ENCODE measurements at regions not wholly inside any gene's neighbourhood (a gene's known extent, or its start where the extent isn't known, plus 50 kb on each side); places are given as distances from the start of the nearest gene placed in this dataset.
A peak's percentile ranks its signal among the peaks of the same experiment; 100 is the strongest.
"Not testable (repeated sequence)": the region's sequence is repeated elsewhere in the genome, so short reads cannot be mapped to it uniquely, and the experiment has no call there.

- TF ChIP-seq CTCF (IDR thresholded peaks at IDR 0.05; ENCODE audit: poor library complexity, severe bottlenecking) = no peak
- no peak for ATAC-seq (ENCODE audit: low read depth)
- Histone ChIP-seq H3K4me3 (ENCODE audit: severe bottlenecking) (no peak overlapping the region), H3K27me3 (ENCODE audit: insufficient read depth, poor library complexity, severe bottlenecking) (no peaks in the 10 kb centered on the region), H3K4me1 (ENCODE audit: insufficient read depth, poor library complexity, severe bottlenecking) (peaks cover 14% of the 10 kb centered on the region), H3K9me3 (ENCODE audit: severe bottlenecking) (no peaks in the 10 kb centered on the region), H3K27ac (ENCODE audit: poor library complexity, severe bottlenecking) (peak overlapping the region; percentile 10), H3K36me3 (ENCODE audit: low read depth) (no peaks in the 10 kb centered on the region)
- no peak for DNase-seq (ENCODE audit: low spot score)
Measured at GRCh38 chr15:35256141-35256540, 171.0 kb upstream of the NANOGP8 start.

- ATAC-seq (ENCODE audit: low read depth); DNase-seq (ENCODE audit: low spot score); H3K27ac ChIP-seq (ENCODE audit: poor library complexity, severe bottlenecking); H3K36me3 ChIP-seq (ENCODE audit: low read depth); H3K9me3 ChIP-seq (ENCODE audit: severe bottlenecking); H3K27me3 ChIP-seq (ENCODE audit: insufficient read depth, poor library complexity, severe bottlenecking); H3K4me3 ChIP-seq (ENCODE audit: severe bottlenecking): not testable (repeated sequence)
- H3K4me1 ChIP-seq (ENCODE audit: insufficient read depth, poor library complexity, severe bottlenecking) = peaks cover 14% of the 10 kb centered on the region
Measured at GRCh38 chr15:35254908-35255307, 169.8 kb upstream of the NANOGP8 start.

GRCh38 chr15:35254062-35254461, 169.0 kb upstream of the NANOGP8 start:
- TF ChIP-seq CTCF (IDR thresholded peaks at IDR 0.05; ENCODE audit: poor library complexity, severe bottlenecking) = no peak
- Histone ChIP-seq H3K27me3 (ENCODE audit: insufficient read depth, poor library complexity, severe bottlenecking) (no peaks in the 10 kb centered on the region), H3K4me1 (ENCODE audit: insufficient read depth, poor library complexity, severe bottlenecking) (peaks cover 14% of the 10 kb centered on the region), H3K9me3 (ENCODE audit: severe bottlenecking) (no peaks in the 10 kb centered on the region), H3K36me3 (ENCODE audit: low read depth) (no peaks in the 10 kb centered on the region), H3K27ac (ENCODE audit: poor library complexity, severe bottlenecking) (no peak overlapping the region), H3K4me3 (ENCODE audit: severe bottlenecking) (no peak overlapping the region)
- no peak for DNase-seq (ENCODE audit: low spot score)
- ATAC-seq (ENCODE audit: low read depth) = no peak

GRCh38 chr15:35252351-35252865, 167.3 kb upstream of the NANOGP8 start:
- DNase-seq (ENCODE audit: low spot score) (no peak), ATAC-seq (ENCODE audit: low read depth) (no peak)
- no peaks in the 10 kb centered on the region for H3K36me3 ChIP-seq (ENCODE audit: low read depth)
- no peak for TF ChIP-seq CTCF (IDR thresholded peaks at IDR 0.05; ENCODE audit: poor library complexity, severe bottlenecking)
- H3K27ac ChIP-seq (ENCODE audit: poor library complexity, severe bottlenecking) = no peak overlapping the region
- no peak overlapping the region for H3K4me3 ChIP-seq (ENCODE audit: severe bottlenecking)
- H3K27me3 ChIP-seq (ENCODE audit: insufficient read depth, poor library complexity, severe bottlenecking) = no peaks in the 10 kb centered on the region
- no peaks in the 10 kb centered on the region for H3K9me3 ChIP-seq (ENCODE audit: severe bottlenecking)
- H3K4me1 ChIP-seq (ENCODE audit: insufficient read depth, poor library complexity, severe bottlenecking) = peaks cover 14% of the 10 kb centered on the region

- ATAC-seq (ENCODE audit: low read depth) = no peak
- H3K27ac ChIP-seq (ENCODE audit: poor library complexity, severe bottlenecking) = no peak overlapping the region
Measured at GRCh38 chr15:35247150-35247549, 162.1 kb upstream of the NANOGP8 start.

More at GRCh38 chr15:35247150-35247549, 162.1 kb upstream of the NANOGP8 start:
- no peak for TF ChIP-seq CTCF (IDR thresholded peaks at IDR 0.05; ENCODE audit: poor library complexity, severe bottlenecking)
- Histone ChIP-seq H3K9me3 (ENCODE audit: severe bottlenecking) (no peaks in the 10 kb centered on the region), H3K36me3 (ENCODE audit: low read depth) (no peaks in the 10 kb centered on the region), H3K4me3 (ENCODE audit: severe bottlenecking) (no peak overlapping the region), H3K27me3 (ENCODE audit: insufficient read depth, poor library complexity, severe bottlenecking) (no peaks in the 10 kb centered on the region), H3K4me1 (ENCODE audit: insufficient read depth, poor library complexity, severe bottlenecking) (peaks cover 3% of the 10 kb centered on the region)
- DNase-seq (ENCODE audit: low spot score) = no peak
